Keratinocyte (primary cell): ENCODE measurements at regions not wholly inside any gene's neighbourhood (a gene's known extent, or its start where the extent isn't known, plus 50 kb on each side); places are given as distances from the start of the nearest gene placed in this dataset.

ENCODE experiments used
- EZH2 ChIP-seq: IDR thresholded peaks from one replicate; pipeline ENCODE4 v1.6.1; 2012; ENCODE audit warnings: inconsistent platforms, mild to moderate bottlenecking, low read length, moderate library complexity
- TF ChIP-seq, protein P1 (sequence below), 3 experiments: IDR thresholded peaks in 1 of 3; conservative IDR thresholded peaks in 1 of 3; optimal IDR thresholded peaks in 1 of 3; 2 replicates in 2 of 3; 3 replicates in 1 of 3; pipeline versions ENCODE3 to v1.5.1; 2011; ENCODE audit warnings: low read length in 3 of 3, mild to moderate bottlenecking in 3 of 3, moderate library complexity in 2 of 3, control low read depth in 1 of 3, inconsistent platforms in 1 of 3; ENCODE audit not compliant: insufficient read depth in 2 of 3; ENCODE audit errors: extremely low read depth in 1 of 3

DNA sequence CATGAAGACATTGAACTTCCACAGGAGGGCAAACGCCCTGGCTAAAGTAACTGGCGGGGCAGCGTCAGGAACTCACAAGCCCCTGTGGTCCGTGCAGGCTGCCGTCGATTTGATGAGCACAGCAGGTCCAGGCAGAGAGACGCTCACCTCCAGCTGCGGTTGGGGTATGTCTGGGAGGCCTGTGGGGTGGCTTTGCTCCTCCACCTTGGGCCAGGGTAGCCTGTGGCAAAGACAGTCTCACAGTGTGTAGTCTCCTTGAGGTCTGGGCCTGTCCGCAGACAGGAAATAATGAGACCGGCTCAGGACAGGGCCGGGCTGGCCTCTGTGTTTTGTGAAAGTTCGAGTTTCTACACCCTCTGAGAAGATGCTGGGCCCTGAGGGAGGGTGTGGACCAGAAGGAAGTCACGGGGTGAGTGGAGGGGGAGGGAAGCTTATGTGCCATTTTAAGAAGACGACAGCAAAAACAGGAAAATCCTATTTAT is 103.3 kb downstream of the METRNL start:
- TF ChIP-seq, protein P1, sequence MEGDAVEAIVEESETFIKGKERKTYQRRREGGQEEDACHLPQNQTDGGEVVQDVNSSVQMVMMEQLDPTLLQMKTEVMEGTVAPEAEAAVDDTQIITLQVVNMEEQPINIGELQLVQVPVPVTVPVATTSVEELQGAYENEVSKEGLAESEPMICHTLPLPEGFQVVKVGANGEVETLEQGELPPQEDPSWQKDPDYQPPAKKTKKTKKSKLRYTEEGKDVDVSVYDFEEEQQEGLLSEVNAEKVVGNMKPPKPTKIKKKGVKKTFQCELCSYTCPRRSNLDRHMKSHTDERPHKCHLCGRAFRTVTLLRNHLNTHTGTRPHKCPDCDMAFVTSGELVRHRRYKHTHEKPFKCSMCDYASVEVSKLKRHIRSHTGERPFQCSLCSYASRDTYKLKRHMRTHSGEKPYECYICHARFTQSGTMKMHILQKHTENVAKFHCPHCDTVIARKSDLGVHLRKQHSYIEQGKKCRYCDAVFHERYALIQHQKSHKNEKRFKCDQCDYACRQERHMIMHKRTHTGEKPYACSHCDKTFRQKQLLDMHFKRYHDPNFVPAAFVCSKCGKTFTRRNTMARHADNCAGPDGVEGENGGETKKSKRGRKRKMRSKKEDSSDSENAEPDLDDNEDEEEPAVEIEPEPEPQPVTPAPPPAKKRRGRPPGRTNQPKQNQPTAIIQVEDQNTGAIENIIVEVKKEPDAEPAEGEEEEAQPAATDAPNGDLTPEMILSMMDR (optimal IDR thresholded peaks at IDR 0.05 in 1 of 3, IDR thresholded peaks at IDR 0.05 in 1 of 3, conservative IDR thresholded peaks at IDR 0.05 in 1 of 3; ENCODE audit: extremely low read depth in 1 of 3, insufficient read depth in 2 of 3, low read length in 3 of 3): no peak
- TF ChIP-seq EZH2: no peak
